CD14-positive monocyte (primary cell): ENCODE measurements at regions not wholly inside any gene's neighbourhood (a gene's known extent, or its start where the extent isn't known, plus 50 kb on each side); places are given as distances from the start of the nearest gene placed in this dataset.

Source experiments
- DNase-seq, 3 donors: peaks; one replicate each; pipeline ENCODE4 v3.0.0-alpha.2; 2011 to 2022
- H2AFZ ChIP-seq: 2 replicates; pipeline ENCODE4 v1.6.0; 2012; ENCODE audit warnings: mild to moderate bottlenecking, low read depth, low read length, inconsistent platforms; ENCODE audit not compliant: insufficient read depth, poor library complexity, severe bottlenecking
- H3K27ac ChIP-seq, 2 donors: 1 replicate in 1 of 2; 2 replicates in 1 of 2; pipeline ENCODE4 v1.5.1; 2012 to 2013; ENCODE audit warnings: low read length in 2 of 2, control low read depth in 1 of 2, inconsistent platforms in 1 of 2, low read depth in 1 of 2, mild to moderate bottlenecking in 1 of 2
- H3K27me3 ChIP-seq, 2 donors: one replicate each; pipeline versions ENCODE4 v1.6.0 to v1.6.1; 2011 to 2013; ENCODE audit warnings: low read length in 2 of 2; ENCODE audit not compliant: control insufficient read depth in 2 of 2, insufficient read depth in 2 of 2
- H3K36me3 ChIP-seq, 2 donors: replicated peaks in 1 of 2; 1 replicate in 1 of 2; 2 replicates in 1 of 2; pipeline versions ENCODE4 v1.5.1 to v1.6.1; 2012 to 2013; ENCODE audit warnings: low read length in 2 of 2, control low read depth in 1 of 2, inconsistent platforms in 1 of 2, mild to moderate bottlenecking in 1 of 2; ENCODE audit not compliant: insufficient read depth in 2 of 2, control insufficient read depth in 1 of 2
- H3K4me1 ChIP-seq, 2 donors: 1 replicate in 1 of 2; 2 replicates in 1 of 2; pipeline versions ENCODE4 v1.5.1 to v1.6.1; 2012 to 2013; ENCODE audit warnings: low read length in 2 of 2, control low read depth in 1 of 2, inconsistent platforms in 1 of 2, mild to moderate bottlenecking in 1 of 2, moderate library complexity in 1 of 2; ENCODE audit not compliant: insufficient read depth in 2 of 2, control insufficient read depth in 1 of 2
- H3K4me2 ChIP-seq: replicated peaks from 2 replicates; pipeline ENCODE3; 2012; ENCODE audit warnings: low read length, moderate library complexity, mild to moderate bottlenecking; ENCODE audit not compliant: poor library complexity, severe bottlenecking; ENCODE audit errors: extremely low read depth
- H3K4me3 ChIP-seq, 3 experiments: fragments of 200-600 bp in 1 of 3; sonication (generic) in 1 of 3; replicated peaks in 1 of 3; 1 replicate in 2 of 3; 2 replicates in 1 of 3; pipeline ENCODE4 v1.5.1; 2011 to 2013; ENCODE audit warnings: low read length in 3 of 3, mild to moderate bottlenecking in 3 of 3, control low read depth in 2 of 3, low read depth in 2 of 3, inconsistent platforms in 1 of 3, moderate library complexity in 1 of 3
- H3K79me2 ChIP-seq: 2 replicates; pipeline ENCODE4 v1.6.0; 2012; ENCODE audit warnings: mild to moderate bottlenecking, control low read depth, inconsistent platforms, low read length, moderate library complexity; ENCODE audit not compliant: insufficient read depth
- H3K9ac ChIP-seq: 2 replicates; pipeline ENCODE4 v1.6.0; 2017; ENCODE audit warnings: low read length, mild to moderate bottlenecking; ENCODE audit not compliant: insufficient read depth, poor library complexity, severe bottlenecking
- H3K9me3 ChIP-seq, 2 donors: replicated peaks in 1 of 2; 1 replicate in 1 of 2; 2 replicates in 1 of 2; pipeline versions ENCODE4 v1.5.1 to v1.6.1; 2012 to 2013; ENCODE audit warnings: low read length in 2 of 2, control low read depth in 1 of 2; ENCODE audit not compliant: control insufficient read depth in 1 of 2, insufficient read depth in 1 of 2
- H4K20me1 ChIP-seq: 2 replicates; pipeline ENCODE4 v1.6.0; 2012; ENCODE audit warnings: mild to moderate bottlenecking, low read length, control low read depth, moderate library complexity; ENCODE audit not compliant: insufficient read depth
- H3K27ac Mint-ChIP-seq, 7 donors: one replicate each; pipeline ENCODE4 v1.8.0; 2020; ENCODE audit warnings: mild to moderate bottlenecking in 7 of 7, mixed read lengths in 7 of 7, moderate library complexity in 6 of 7, inconsistent platforms in 2 of 7
- H3K27me3 Mint-ChIP-seq, 3 donors: one replicate each; pipeline ENCODE4 v1.8.0; 2021 to 2022; ENCODE audit warnings: low read depth in 3 of 3, mild to moderate bottlenecking in 3 of 3, mixed read lengths in 3 of 3, moderate library complexity in 3 of 3, inconsistent platforms in 1 of 3
- H3K36me3 Mint-ChIP-seq, 2 donors: one replicate each; pipeline ENCODE4 v1.8.0; 2020; ENCODE audit warnings: mixed read lengths in 2 of 2, inconsistent platforms in 1 of 2, mild to moderate bottlenecking in 1 of 2
- H3K4me1 Mint-ChIP-seq: one replicate; pipeline ENCODE4 v1.8.0; 2020; ENCODE audit warnings: mild to moderate bottlenecking, mixed read lengths
- H3K4me3 Mint-ChIP-seq, 2 donors: one replicate each; pipeline ENCODE4 v1.8.0; 2020; ENCODE audit warnings: mild to moderate bottlenecking in 2 of 2, mixed read lengths in 2 of 2, moderate library complexity in 1 of 2
- H3K9me3 Mint-ChIP-seq, 7 donors: one replicate each; pipeline ENCODE4 v1.8.0; 2020 to 2022; ENCODE audit warnings: mixed read lengths in 7 of 7, mild to moderate bottlenecking in 6 of 7, moderate library complexity in 6 of 7, inconsistent platforms in 2 of 7
- WGBS: methylation state at CpG from one replicate; pipeline ENCODE4 v1.1.5; 2013; ENCODE audit warnings: missing lambda C conversion rate; ENCODE audit not compliant: insufficient coverage; 5-methylcytosine and 5-hydroxymethylcytosine counted together
- intact Hi-C, 2 donors: fragments of 100-400 bp; cut with micrococcal nuclease; formaldehyde crosslinking; loops; one replicate each; pipeline versions ENCODE4 v1.15.0 to v1.15.1; 2023
- TF ChIP-seq, protein P1 (sequence below): fragments of 200-600 bp; IDR thresholded peaks from one replicate; pipeline ENCODE4 v1.8.0; 2022; ENCODE audit warnings: antibody characterized with exemption, mild to moderate bottlenecking

GRCh38 chr2:59584958-59585357, 968.5 kb downstream of the BCL11A start:
- no peaks in the 10 kb centered on the region for H3K36me3 ChIP-seq
- H3K4me1 ChIP-seq = no peaks in the 10 kb centered on the region
- Mint-ChIP-seq H3K27ac (no peak overlapping the region), H3K36me3 (no peaks in the 10 kb centered on the region), H3K4me3 (no peak overlapping the region), H3K9me3 (peaks cover 3 to 11% (median 6%) of the 10 kb centered on the region in 7 donors), H3K27me3 (peaks cover 0 to 2% (median 0%) of the 10 kb centered on the region in 3 donors), H3K4me1 (no peaks in the 10 kb centered on the region)
- no peak overlapping the region for H3K4me3 ChIP-seq
- TF ChIP-seq, protein P1, sequence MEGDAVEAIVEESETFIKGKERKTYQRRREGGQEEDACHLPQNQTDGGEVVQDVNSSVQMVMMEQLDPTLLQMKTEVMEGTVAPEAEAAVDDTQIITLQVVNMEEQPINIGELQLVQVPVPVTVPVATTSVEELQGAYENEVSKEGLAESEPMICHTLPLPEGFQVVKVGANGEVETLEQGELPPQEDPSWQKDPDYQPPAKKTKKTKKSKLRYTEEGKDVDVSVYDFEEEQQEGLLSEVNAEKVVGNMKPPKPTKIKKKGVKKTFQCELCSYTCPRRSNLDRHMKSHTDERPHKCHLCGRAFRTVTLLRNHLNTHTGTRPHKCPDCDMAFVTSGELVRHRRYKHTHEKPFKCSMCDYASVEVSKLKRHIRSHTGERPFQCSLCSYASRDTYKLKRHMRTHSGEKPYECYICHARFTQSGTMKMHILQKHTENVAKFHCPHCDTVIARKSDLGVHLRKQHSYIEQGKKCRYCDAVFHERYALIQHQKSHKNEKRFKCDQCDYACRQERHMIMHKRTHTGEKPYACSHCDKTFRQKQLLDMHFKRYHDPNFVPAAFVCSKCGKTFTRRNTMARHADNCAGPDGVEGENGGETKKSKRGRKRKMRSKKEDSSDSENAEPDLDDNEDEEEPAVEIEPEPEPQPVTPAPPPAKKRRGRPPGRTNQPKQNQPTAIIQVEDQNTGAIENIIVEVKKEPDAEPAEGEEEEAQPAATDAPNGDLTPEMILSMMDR = no peak
- H3K9ac ChIP-seq = no peak overlapping the region
- no peak overlapping the region for H3K4me2 ChIP-seq
- H3K27me3 ChIP-seq = no peaks in the 10 kb centered on the region
- intact Hi-C loops = no loop called here
- WGBS = no CpG with 5 or more reads among the region's 1 CpG
- no peaks in the 10 kb centered on the region for H3K9me3 ChIP-seq
- H3K79me2 ChIP-seq = no peaks in the 10 kb centered on the region
- no peaks in the 10 kb centered on the region for H4K20me1 ChIP-seq
- no peak overlapping the region for H3K27ac ChIP-seq
- H2AFZ ChIP-seq = no peak overlapping the region
- no peak for DNase-seq

DNA sequence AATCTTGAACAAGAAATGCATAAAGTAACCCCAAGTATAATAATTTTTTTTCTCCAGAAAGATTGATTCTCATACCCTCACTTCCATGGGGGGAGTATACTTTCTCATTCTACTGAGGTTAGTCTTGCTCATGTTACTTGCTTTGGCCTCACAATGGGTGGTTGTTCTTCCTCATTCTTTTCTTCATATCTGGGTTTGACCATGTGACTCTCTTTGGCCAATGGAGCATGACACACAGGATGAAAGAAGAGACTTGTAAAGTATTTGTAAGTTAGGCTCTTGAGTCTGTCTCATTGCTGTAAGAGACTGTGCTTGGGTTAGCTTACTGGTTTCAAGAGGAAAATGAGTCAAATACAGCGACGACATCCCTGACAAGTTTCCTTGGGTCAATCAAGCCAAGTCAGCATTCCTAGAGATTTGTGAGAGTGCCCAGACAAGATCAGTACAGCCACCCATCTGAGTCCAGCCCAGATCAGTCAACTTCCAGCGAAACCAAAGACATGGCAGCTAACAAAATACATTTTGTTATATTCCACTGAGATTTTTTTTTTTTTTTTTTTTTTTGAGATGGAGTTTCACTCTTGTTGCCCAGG, 970.2 kb downstream of the BCL11A start:
- H3K27me3 Mint-ChIP-seq = peaks cover 0 to 2% (median 0%) of the 10 kb centered on the region in 3 donors
- Histone ChIP-seq H3K4me2 (no peak overlapping the region), H2AFZ (no peak overlapping the region), H4K20me1 (no peaks in the 10 kb centered on the region), H3K79me2 (no peaks in the 10 kb centered on the region), H3K36me3 (no peaks in the 10 kb centered on the region), H3K27me3 (no peaks in the 10 kb centered on the region), H3K4me1 (no peaks in the 10 kb centered on the region), H3K9ac (no peak overlapping the region), H3K9me3 (peaks cover 0 to 4% of the 10 kb centered on the region in 2 donors), H3K27ac (no peak overlapping the region), H3K4me3 (no peak overlapping the region)
- H3K36me3 Mint-ChIP-seq = no peaks in the 10 kb centered on the region
- no peak overlapping the region for H3K4me3 Mint-ChIP-seq
- 100% methylated on average over 2 of the region's 3 CpGs for WGBS
- DNase-seq = no peak
- intact Hi-C loops = no loop called here
- TF ChIP-seq, protein P1 = no peak
- no peak overlapping the region for H3K27ac Mint-ChIP-seq
- peaks cover 4% of the 10 kb centered on the region for H3K4me1 Mint-ChIP-seq
- H3K9me3 Mint-ChIP-seq = peaks cover 3 to 18% (median 10%) of the 10 kb centered on the region in 7 donors
